H9 (cell line): ENCODE measurements at regions not wholly inside any gene's neighbourhood (a gene's known extent, or its start where the extent isn't known, plus 50 kb on each side); places are given as distances from the start of the nearest gene placed in this dataset.

Source experiments
- DNase-seq: peaks from one replicate; pipeline ENCODE4 v3.0.0-alpha.2; 2017
- H2AFZ ChIP-seq: one replicate; pipeline ENCODE4 v1.6.1; 2013; ENCODE audit warnings: mild to moderate bottlenecking, low read length, control low read depth, moderate library complexity
- H2AK5ac ChIP-seq: 2 replicates; pipeline ENCODE4 v1.6.1; 2013; ENCODE audit warnings: low read length, control low read depth, mixed read lengths; ENCODE audit not compliant: insufficient read length
- H2BK120ac ChIP-seq: one replicate; pipeline ENCODE4 v1.6.1; 2013; ENCODE audit warnings: low read depth, mild to moderate bottlenecking, low read length, control low read depth, inconsistent platforms; ENCODE audit not compliant: poor library complexity, severe bottlenecking
- H2BK12ac ChIP-seq: 2 replicates; pipeline ENCODE4 v1.6.1; 2013; ENCODE audit warnings: low read length, control low read depth, mixed read lengths, low read depth; ENCODE audit not compliant: insufficient read length
- H2BK15ac ChIP-seq: 2 replicates; pipeline ENCODE4 v1.6.1; 2013; ENCODE audit warnings: low read depth, low read length, control low read depth
- H2BK20ac ChIP-seq: one replicate; pipeline ENCODE4 v1.6.1; 2013; ENCODE audit warnings: low read depth, mild to moderate bottlenecking, low read length, control low read depth, inconsistent platforms; ENCODE audit not compliant: poor library complexity, severe bottlenecking
- H2BK5ac ChIP-seq: 2 replicates; pipeline ENCODE4 v1.6.1; 2013; ENCODE audit warnings: low read length, control low read depth, mixed read lengths; ENCODE audit not compliant: insufficient read length
- H3K14ac ChIP-seq: 2 replicates; pipeline ENCODE4 v1.6.1; 2013; ENCODE audit warnings: low read length, control low read depth; ENCODE audit not compliant: insufficient read depth
- H3K18ac ChIP-seq: 2 replicates; pipeline ENCODE4 v1.6.1; 2013; ENCODE audit warnings: low read depth, mild to moderate bottlenecking, mixed read lengths, low read length, control low read depth; ENCODE audit not compliant: insufficient read length
- H3K23ac ChIP-seq: 2 replicates; pipeline ENCODE4 v1.6.1; 2013; ENCODE audit warnings: low read length, control low read depth, mixed read lengths, low read depth; ENCODE audit not compliant: insufficient read length
- H3K23me2 ChIP-seq: 2 replicates; pipeline ENCODE4 v1.6.1; 2013; ENCODE audit warnings: low read depth, mild to moderate bottlenecking, mixed read lengths, low read length, control low read depth; ENCODE audit not compliant: insufficient read length, poor library complexity, severe bottlenecking
- H3K27ac ChIP-seq: 2 replicates; pipeline ENCODE4 v1.5.1; 2013; ENCODE audit warnings: low read length, control low read depth, mixed read lengths, low read depth; ENCODE audit not compliant: insufficient read length
- H3K27me3 ChIP-seq: 2 replicates; pipeline ENCODE4 v1.6.1; 2013; ENCODE audit warnings: low read length, control low read depth, inconsistent platforms; ENCODE audit not compliant: insufficient read depth
- H3K4ac ChIP-seq: 2 replicates; pipeline ENCODE4 v1.6.1; 2013; ENCODE audit warnings: low read depth, mild to moderate bottlenecking, control low read depth, inconsistent platforms, low read length, moderate library complexity
- H3K4me1 ChIP-seq: 2 replicates; pipeline ENCODE4 v1.6.1; 2013; ENCODE audit warnings: low read length, control low read depth, inconsistent platforms; ENCODE audit not compliant: insufficient read depth
- H3K4me2 ChIP-seq: 2 replicates; pipeline ENCODE4 v1.6.1; 2013; ENCODE audit warnings: low read length, control low read depth, mixed read lengths; ENCODE audit not compliant: insufficient read length, insufficient read depth
- H3K56ac ChIP-seq: 2 replicates; pipeline ENCODE4 v1.6.1; 2013; ENCODE audit warnings: low read depth, mild to moderate bottlenecking, mixed read lengths, low read length, control low read depth; ENCODE audit not compliant: insufficient read length
- H3K79me1 ChIP-seq: 2 replicates; pipeline ENCODE4 v1.6.1; 2013; ENCODE audit warnings: low read depth, mild to moderate bottlenecking, moderate library complexity, low read length, control low read depth, inconsistent platforms; ENCODE audit not compliant: insufficient read depth, poor library complexity, severe bottlenecking
- H3K79me2 ChIP-seq: 2 replicates; pipeline ENCODE4 v1.6.1; 2013; ENCODE audit warnings: low read length, control low read depth, inconsistent platforms; ENCODE audit not compliant: insufficient read depth
- H3K9ac ChIP-seq: 2 replicates; pipeline ENCODE4 v1.6.1; 2013; ENCODE audit warnings: low read length, control low read depth, mixed read lengths; ENCODE audit not compliant: insufficient read length; ENCODE audit errors: extremely low read depth
- H3K9me3 ChIP-seq: one replicate; pipeline ENCODE4 v1.6.1; 2013; ENCODE audit warnings: low read depth, low read length, inconsistent platforms; ENCODE audit not compliant: control insufficient read depth
- H3T11ph ChIP-seq: one replicate; pipeline ENCODE4 v1.6.1; 2013; ENCODE audit warnings: mild to moderate bottlenecking, low read length, control low read depth, inconsistent platforms
- H4K20me1 ChIP-seq: one replicate; pipeline ENCODE4 v1.6.1; 2013; ENCODE audit not compliant: control insufficient read depth, insufficient read length, insufficient read depth
- H4K5ac ChIP-seq: 2 replicates; pipeline ENCODE4 v1.6.1; 2013; ENCODE audit warnings: low read depth, mild to moderate bottlenecking, mixed read lengths, low read length, control low read depth; ENCODE audit not compliant: insufficient read length
- H4K8ac ChIP-seq: replicated peaks from 2 replicates; pipeline ENCODE4 v1.6.1; 2013; ENCODE audit warnings: low read length, control low read depth, mixed read lengths, low read depth; ENCODE audit not compliant: insufficient read length
- H4K91ac ChIP-seq: 2 replicates; pipeline ENCODE4 v1.6.1; 2013; ENCODE audit warnings: low read depth, mild to moderate bottlenecking, moderate library complexity, mixed read lengths, low read length, control low read depth; ENCODE audit not compliant: insufficient read length
- H3K27ac Mint-ChIP-seq, 3 experiments: 2 replicates in 2 of 3; 3 replicates in 1 of 3; pipeline ENCODE4 v1.8.0; 2020 to 2021; ENCODE audit warnings: mixed read lengths in 3 of 3, mild to moderate bottlenecking in 1 of 3, moderate library complexity in 1 of 3
- H3K27me3 Mint-ChIP-seq: 2 replicates; pipeline ENCODE4 v1.8.0; 2021; ENCODE audit warnings: low read depth, mild to moderate bottlenecking, moderate library complexity, mixed read lengths
- H3K36me3 Mint-ChIP-seq, 3 experiments: 2 replicates in 2 of 3; 3 replicates in 1 of 3; pipeline ENCODE4 v1.8.0; 2020 to 2021; ENCODE audit warnings: low read depth in 3 of 3, mixed read lengths in 3 of 3; ENCODE audit not compliant: insufficient read depth in 1 of 3
- H3K4me1 Mint-ChIP-seq, 2 experiments: 2 replicates each; pipeline ENCODE4 v1.8.0; 2020; ENCODE audit warnings: mixed read lengths in 2 of 2
- H3K4me3 Mint-ChIP-seq, 2 experiments: 2 replicates in 1 of 2; 3 replicates in 1 of 2; pipeline ENCODE4 v1.8.0; 2020 to 2021; ENCODE audit warnings: mild to moderate bottlenecking in 2 of 2, mixed read lengths in 2 of 2, moderate library complexity in 1 of 2
- H3K9me3 Mint-ChIP-seq, 2 experiments: 2 replicates in 1 of 2; 3 replicates in 1 of 2; pipeline ENCODE4 v1.8.0; 2020; ENCODE audit warnings: mild to moderate bottlenecking in 2 of 2, mixed read lengths in 2 of 2, moderate library complexity in 1 of 2
- WGBS: extraction: QIAGEN DNeasy Blood & Tissue Kit; methylation state at CpG from one replicate; pipeline ENCODE4 v1.1.7; 2013; ENCODE audit warnings: missing lambda C conversion rate, low lambda C conversion rate, mixed read lengths; ENCODE audit not compliant: insufficient read length; ENCODE audit errors: extremely low coverage; 5-methylcytosine and 5-hydroxymethylcytosine counted together
- TF ChIP-seq, protein P1 (sequence below): fragments of 200-600 bp; sonication (generic); conservative IDR thresholded peaks from 3 replicates; pipeline ENCODE4 v1.8.0; 2021; ENCODE audit warnings: antibody characterized with exemption, mild to moderate bottlenecking

- no CpG with 5 or more reads among the region's 6 CpGs for WGBS
- no peaks in the 10 kb centered on the region for H3K79me2 ChIP-seq
- no peak overlapping the region for H2AFZ ChIP-seq
- H3K4me2 ChIP-seq, result no peak overlapping the region
- no peaks in the 10 kb centered on the region for H3K23me2 ChIP-seq
- H4K91ac ChIP-seq, result no peak overlapping the region
- no peak overlapping the region for H3K4me3 Mint-ChIP-seq
- no peak overlapping the region for H3K9ac ChIP-seq
- no peaks in the 10 kb centered on the region for H3K9me3 ChIP-seq
- TF ChIP-seq, protein P1, sequence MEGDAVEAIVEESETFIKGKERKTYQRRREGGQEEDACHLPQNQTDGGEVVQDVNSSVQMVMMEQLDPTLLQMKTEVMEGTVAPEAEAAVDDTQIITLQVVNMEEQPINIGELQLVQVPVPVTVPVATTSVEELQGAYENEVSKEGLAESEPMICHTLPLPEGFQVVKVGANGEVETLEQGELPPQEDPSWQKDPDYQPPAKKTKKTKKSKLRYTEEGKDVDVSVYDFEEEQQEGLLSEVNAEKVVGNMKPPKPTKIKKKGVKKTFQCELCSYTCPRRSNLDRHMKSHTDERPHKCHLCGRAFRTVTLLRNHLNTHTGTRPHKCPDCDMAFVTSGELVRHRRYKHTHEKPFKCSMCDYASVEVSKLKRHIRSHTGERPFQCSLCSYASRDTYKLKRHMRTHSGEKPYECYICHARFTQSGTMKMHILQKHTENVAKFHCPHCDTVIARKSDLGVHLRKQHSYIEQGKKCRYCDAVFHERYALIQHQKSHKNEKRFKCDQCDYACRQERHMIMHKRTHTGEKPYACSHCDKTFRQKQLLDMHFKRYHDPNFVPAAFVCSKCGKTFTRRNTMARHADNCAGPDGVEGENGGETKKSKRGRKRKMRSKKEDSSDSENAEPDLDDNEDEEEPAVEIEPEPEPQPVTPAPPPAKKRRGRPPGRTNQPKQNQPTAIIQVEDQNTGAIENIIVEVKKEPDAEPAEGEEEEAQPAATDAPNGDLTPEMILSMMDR, result no peak
- no peaks in the 10 kb centered on the region for H3K27me3 Mint-ChIP-seq
- peak overlapping the region; percentile 14 to 87 (median 62); a peak in 5 of 7 replicates for H3K27ac Mint-ChIP-seq
- H2BK15ac ChIP-seq, result no peak overlapping the region
- no peak overlapping the region for H2BK120ac ChIP-seq
- H3K56ac ChIP-seq, result no peak overlapping the region
- no peaks in the 10 kb centered on the region for H3K27me3 ChIP-seq
- H3K4me1 Mint-ChIP-seq, result peaks cover 32 to 45% of the 10 kb centered on the region in 2 experiments
- H2BK12ac ChIP-seq, result no peak overlapping the region
- 0 out of 7 replicates have a peak, but pooled peaks cover 0 to 4% (median 0%) of the 10 kb centered on the region in 3 experiments for H3K36me3 Mint-ChIP-seq
- no peaks in the 10 kb centered on the region for H4K20me1 ChIP-seq
- H2AK5ac ChIP-seq, result no peak overlapping the region
- no peaks in the 10 kb centered on the region for H3K79me1 ChIP-seq
- peaks cover 4% of the 10 kb centered on the region; the same call in 1 of the 2 replicates for H3K4me1 ChIP-seq
- H2BK20ac ChIP-seq, result no peak overlapping the region
- H3K9me3 Mint-ChIP-seq, result no peaks in the 10 kb centered on the region; a peak in 1 of 5 replicates
- H4K5ac ChIP-seq, result no peak overlapping the region
- H3K4ac ChIP-seq, result no peak overlapping the region
- no peak overlapping the region for H4K8ac ChIP-seq
- H3T11ph ChIP-seq, result no peak overlapping the region
- no peak overlapping the region for H3K14ac ChIP-seq
- no peak overlapping the region for H3K18ac ChIP-seq
- no peak for DNase-seq
- no peak overlapping the region for H2BK5ac ChIP-seq
- no peak overlapping the region for H3K27ac ChIP-seq
- H3K23ac ChIP-seq, result no peak overlapping the region
Measured at GRCh38 chr20:52008874-52009273, 182.7 kb downstream of the ZFP64 start.
